Panc1 (cell line): ENCODE measurements at regions not wholly inside any gene's neighbourhood (a gene's known extent, or its start where the extent isn't known, plus 50 kb on each side); places are given as distances from the start of the nearest gene placed in this dataset.
"Not testable (repeated sequence)": the region's sequence is repeated elsewhere in the genome, so short reads cannot be mapped to it uniquely, and the experiment has no call there.

Experiments
- ATAC-seq: fragments of 200-7000 bp; cut with Tn5 transposase; 2 replicates; pipeline ENCODE4 v1.9.1; 2020; ENCODE audit warnings: mild to moderate bottlenecking, moderate library complexity
- BruUV-seq: library from RNA; stranded (reverse); fragments of 400-500 nt; replicated peaks from 2 replicates; lab custom pipeline; 2021; lab: Mats Ljungman, UMichigan
- CTCF ChIA-PET: fragments of 300-600 bp; sonication (Branson Sonifier 250); formaldehyde crosslinking; loops from one replicate; lab custom pipeline; 2022; ENCODE audit warnings: antibody characterized with exemption; lab: Charles Lee
- POLR2A ChIA-PET: fragments of 300-600 bp; sonication (Branson Sonifier 250); formaldehyde crosslinking; loops from one replicate; lab custom pipeline; 2022; ENCODE audit warnings: antibody characterized with exemption; lab: Charles Lee
- DNase-seq: peaks from one replicate; pipeline ENCODE4 v3.0.0-alpha.2; 2010; ENCODE audit warnings: low read depth, low spot score
- H3K27ac ChIP-seq: 2 replicates; pipeline ENCODE4 v1.5.1; 2011; ENCODE audit warnings: mild to moderate bottlenecking, low read length, inconsistent platforms
- H3K27me3 ChIP-seq: fragments of 200-500 bp; sonication (Bioruptor generic); 2 replicates; pipeline ENCODE4 v1.6.0; 2014; ENCODE audit warnings: low read length, inconsistent platforms; ENCODE audit not compliant: control insufficient read depth, insufficient read depth
- H3K36me3 ChIP-seq: fragments of 200-500 bp; sonication (Bioruptor generic); 2 replicates; pipeline ENCODE4 v1.5.1; 2014; ENCODE audit warnings: inconsistent platforms, mild to moderate bottlenecking, low read length, moderate library complexity; ENCODE audit not compliant: control insufficient read depth, insufficient read depth
- H3K4me1 ChIP-seq: 2 replicates; pipeline ENCODE4 v1.5.1; 2011; ENCODE audit warnings: inconsistent platforms, mild to moderate bottlenecking, low read length, moderate library complexity; ENCODE audit not compliant: control insufficient read depth, insufficient read depth
- H3K4me3 ChIP-seq, 2 experiments: 2 replicates each; pipeline ENCODE4 v1.5.1; 2011 to 2012; ENCODE audit warnings: low read depth in 2 of 2, low read length in 2 of 2, mild to moderate bottlenecking in 2 of 2, inconsistent platforms in 1 of 2, moderate library complexity in 1 of 2
- H3K9me3 ChIP-seq: fragments of 200-500 bp; sonication (Bioruptor generic); 2 replicates; pipeline ENCODE4 v1.5.1; 2014; ENCODE audit warnings: low read depth, mild to moderate bottlenecking, inconsistent platforms, low read length, moderate library complexity; ENCODE audit not compliant: control insufficient read depth, insufficient read depth
- POLR2AphosphoS5 ChIP-seq: IDR thresholded peaks from 2 replicates; pipeline ENCODE4 v1.6.1; 2012; ENCODE audit warnings: mild to moderate bottlenecking, low read depth, low read length, moderate library complexity
- SIN3A ChIP-seq: IDR thresholded peaks from 2 replicates; pipeline ENCODE4 v1.6.1; 2012; ENCODE audit warnings: low read depth, mild to moderate bottlenecking, low read length, moderate library complexity, borderline replicate concordance; ENCODE audit not compliant: insufficient read depth
- TCF7L2 ChIP-seq: IDR thresholded peaks from 2 replicates; pipeline ENCODE4 v1.6.1; 2011; ENCODE audit warnings: mild to moderate bottlenecking, low read depth, low read length, inconsistent platforms
- in situ Hi-C: cut with HindIII; loops from 2 replicates; pipeline ENCODE4 v1.10.0; 2016; ENCODE audit warnings: low sequenced_read_pairs, low pct_unique_long_range_greater_than_20kb
- intact Hi-C: fragments of 100-400 bp; cut with micrococcal nuclease; formaldehyde crosslinking; loops from one replicate; pipeline ENCODE4 v1.10.0; 2022; ENCODE audit not compliant: unreplicated experiment
- TF ChIP-seq, protein P1 (sequence below), 2 experiments: IDR thresholded peaks; 2 replicates each; pipeline ENCODE4 v1.6.1; 2011 to 2012; ENCODE audit warnings: low read depth in 2 of 2, control low read depth in 1 of 2, low read length in 1 of 2, mild to moderate bottlenecking in 1 of 2, moderate library complexity in 1 of 2; ENCODE audit not compliant: insufficient read depth in 1 of 2
- TF ChIP-seq, protein P2 (sequence below): fragments of 450-650 bp; IDR thresholded peaks from 2 replicates; pipeline ENCODE4 v1.5.1; 2017; ENCODE audit warnings: mild to moderate bottlenecking

DNA sequence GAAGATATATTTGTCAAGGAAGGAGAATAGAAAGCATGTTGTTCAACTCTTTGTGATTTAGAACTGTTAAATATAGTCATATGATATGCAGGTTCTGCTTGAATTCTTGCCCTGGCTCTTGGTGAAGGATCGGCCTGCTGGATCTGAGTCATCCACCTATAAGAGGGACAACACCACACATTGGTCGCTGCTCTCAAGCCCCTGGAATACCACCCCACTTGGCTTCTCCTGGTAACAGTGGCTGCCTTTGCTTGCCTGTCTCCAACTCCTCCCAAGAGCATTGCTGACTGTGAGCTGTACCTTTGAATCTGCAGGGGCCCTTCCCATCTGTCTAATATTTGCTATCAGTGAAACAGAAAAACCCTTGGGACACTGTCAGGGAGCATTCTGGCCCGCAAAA is 78.9 kb upstream of the DGKG start:
- DNase-seq (no peak), ATAC-seq (no peak)
- BruUV-seq: no TSS peak
- Histone ChIP-seq H3K27me3 (peaks cover 9% of the 10 kb centered on the region; the same call in 1 of the 2 replicates), H3K27ac (no peak overlapping the region), H3K4me3 (no peak overlapping the region), H3K9me3 (no peaks in the 10 kb centered on the region), H3K4me1 (no peaks in the 10 kb centered on the region), H3K36me3 (no peaks in the 10 kb centered on the region)
- ChIA-PET POLR2A (no interaction called here), CTCF (no interaction called here)
- in situ Hi-C loops (no loop called here), intact Hi-C loops (no loop called here)
- TF ChIP-seq TCF7L2: no peak
- TF ChIP-seq, protein P1, sequence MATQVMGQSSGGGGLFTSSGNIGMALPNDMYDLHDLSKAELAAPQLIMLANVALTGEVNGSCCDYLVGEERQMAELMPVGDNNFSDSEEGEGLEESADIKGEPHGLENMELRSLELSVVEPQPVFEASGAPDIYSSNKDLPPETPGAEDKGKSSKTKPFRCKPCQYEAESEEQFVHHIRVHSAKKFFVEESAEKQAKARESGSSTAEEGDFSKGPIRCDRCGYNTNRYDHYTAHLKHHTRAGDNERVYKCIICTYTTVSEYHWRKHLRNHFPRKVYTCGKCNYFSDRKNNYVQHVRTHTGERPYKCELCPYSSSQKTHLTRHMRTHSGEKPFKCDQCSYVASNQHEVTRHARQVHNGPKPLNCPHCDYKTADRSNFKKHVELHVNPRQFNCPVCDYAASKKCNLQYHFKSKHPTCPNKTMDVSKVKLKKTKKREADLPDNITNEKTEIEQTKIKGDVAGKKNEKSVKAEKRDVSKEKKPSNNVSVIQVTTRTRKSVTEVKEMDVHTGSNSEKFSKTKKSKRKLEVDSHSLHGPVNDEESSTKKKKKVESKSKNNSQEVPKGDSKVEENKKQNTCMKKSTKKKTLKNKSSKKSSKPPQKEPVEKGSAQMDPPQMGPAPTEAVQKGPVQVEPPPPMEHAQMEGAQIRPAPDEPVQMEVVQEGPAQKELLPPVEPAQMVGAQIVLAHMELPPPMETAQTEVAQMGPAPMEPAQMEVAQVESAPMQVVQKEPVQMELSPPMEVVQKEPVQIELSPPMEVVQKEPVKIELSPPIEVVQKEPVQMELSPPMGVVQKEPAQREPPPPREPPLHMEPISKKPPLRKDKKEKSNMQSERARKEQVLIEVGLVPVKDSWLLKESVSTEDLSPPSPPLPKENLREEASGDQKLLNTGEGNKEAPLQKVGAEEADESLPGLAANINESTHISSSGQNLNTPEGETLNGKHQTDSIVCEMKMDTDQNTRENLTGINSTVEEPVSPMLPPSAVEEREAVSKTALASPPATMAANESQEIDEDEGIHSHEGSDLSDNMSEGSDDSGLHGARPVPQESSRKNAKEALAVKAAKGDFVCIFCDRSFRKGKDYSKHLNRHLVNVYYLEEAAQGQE (IDR thresholded peaks at IDR 0.05; ENCODE audit: insufficient read depth in 1 of 2, low read depth in 2 of 2, low read length in 1 of 2): no peak
- TF ChIP-seq POLR2AphosphoS5: no peak
- no peak for TF ChIP-seq SIN3A
- TF ChIP-seq, protein P2, sequence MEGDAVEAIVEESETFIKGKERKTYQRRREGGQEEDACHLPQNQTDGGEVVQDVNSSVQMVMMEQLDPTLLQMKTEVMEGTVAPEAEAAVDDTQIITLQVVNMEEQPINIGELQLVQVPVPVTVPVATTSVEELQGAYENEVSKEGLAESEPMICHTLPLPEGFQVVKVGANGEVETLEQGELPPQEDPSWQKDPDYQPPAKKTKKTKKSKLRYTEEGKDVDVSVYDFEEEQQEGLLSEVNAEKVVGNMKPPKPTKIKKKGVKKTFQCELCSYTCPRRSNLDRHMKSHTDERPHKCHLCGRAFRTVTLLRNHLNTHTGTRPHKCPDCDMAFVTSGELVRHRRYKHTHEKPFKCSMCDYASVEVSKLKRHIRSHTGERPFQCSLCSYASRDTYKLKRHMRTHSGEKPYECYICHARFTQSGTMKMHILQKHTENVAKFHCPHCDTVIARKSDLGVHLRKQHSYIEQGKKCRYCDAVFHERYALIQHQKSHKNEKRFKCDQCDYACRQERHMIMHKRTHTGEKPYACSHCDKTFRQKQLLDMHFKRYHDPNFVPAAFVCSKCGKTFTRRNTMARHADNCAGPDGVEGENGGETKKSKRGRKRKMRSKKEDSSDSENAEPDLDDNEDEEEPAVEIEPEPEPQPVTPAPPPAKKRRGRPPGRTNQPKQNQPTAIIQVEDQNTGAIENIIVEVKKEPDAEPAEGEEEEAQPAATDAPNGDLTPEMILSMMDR: no peak

DNA sequence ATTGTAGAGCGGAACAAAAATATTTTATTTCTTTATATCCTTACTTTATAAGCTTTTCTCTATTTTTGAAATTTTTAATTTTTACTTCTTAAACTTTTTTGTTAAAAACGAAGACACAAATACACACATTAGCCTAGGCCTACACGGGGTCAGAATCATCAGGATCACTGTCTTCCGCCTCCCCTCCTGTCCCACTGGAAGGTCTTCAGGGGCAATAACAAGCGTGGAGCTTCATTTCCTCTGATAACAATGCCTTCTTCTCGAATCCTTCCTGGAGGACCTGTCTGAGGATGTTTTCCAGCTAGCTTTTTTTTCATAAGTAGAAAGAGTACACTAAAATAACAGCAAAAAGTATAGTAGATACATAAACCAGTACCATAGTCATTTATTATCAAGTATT is 77.7 kb upstream of the DGKG start:
- DNase-seq: no peak
- no peak overlapping the region for H3K4me3 ChIP-seq
- peaks cover 5% of the 10 kb centered on the region; the same call in 1 of the 2 replicates for H3K27me3 ChIP-seq
- intact Hi-C loops: no loop called here
- ATAC-seq: no peak
- BruUV-seq: no TSS peak
- no peak for TF ChIP-seq TCF7L2
- TF ChIP-seq POLR2AphosphoS5: no peak
- TF ChIP-seq, protein P1 (IDR thresholded peaks at IDR 0.05; ENCODE audit: insufficient read depth in 1 of 2, low read depth in 2 of 2, low read length in 1 of 2): no peak
- TF ChIP-seq, protein P2: no peak
- TF ChIP-seq SIN3A: no peak
- H3K36me3 ChIP-seq: no peaks in the 10 kb centered on the region
- POLR2A ChIA-PET: no interaction called here
- no peaks in the 10 kb centered on the region for H3K4me1 ChIP-seq
- H3K9me3 ChIP-seq: no peaks in the 10 kb centered on the region
- no peak overlapping the region for H3K27ac ChIP-seq
- CTCF ChIA-PET: no interaction called here
- in situ Hi-C loops: no loop called here

DNA sequence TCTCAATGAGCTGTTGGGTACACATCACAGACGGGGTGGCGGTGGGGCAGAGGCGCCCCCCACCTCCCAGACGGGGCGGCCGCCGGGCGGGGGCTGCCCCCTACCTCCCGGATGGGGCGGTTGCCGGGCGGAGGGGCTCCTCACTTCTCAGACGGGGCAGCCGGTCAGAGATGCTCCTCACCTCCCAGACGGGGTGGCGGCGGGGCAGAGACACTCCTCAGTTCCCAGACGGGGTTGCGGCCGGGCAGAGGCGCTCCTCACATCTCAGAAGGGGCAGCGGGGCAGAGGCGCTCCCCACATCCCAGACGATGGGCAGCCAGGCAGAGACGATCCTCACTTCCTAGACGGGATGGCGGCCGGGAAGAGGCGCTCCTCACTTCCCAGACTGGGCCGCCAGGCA is 73.3 kb upstream of the DGKG start:
- H3K4me3 ChIP-seq, H3K27ac ChIP-seq, in situ Hi-C loops, ATAC-seq, H3K4me1 ChIP-seq, H3K27me3 ChIP-seq, H3K36me3 ChIP-seq, H3K9me3 ChIP-seq, POLR2A ChIA-PET, intact Hi-C loops, BruUV-seq, DNase-seq, CTCF ChIA-PET: not testable (repeated sequence)
